CD4-positive, alpha-beta T cell (primary cell): ENCODE measurements at regions not wholly inside any gene's neighbourhood (a gene's known extent, or its start where the extent isn't known, plus 50 kb on each side); places are given as distances from the start of the nearest gene placed in this dataset.

Experiments
- ATAC-seq: fragments of 200-7000 bp; cut with Tn5 transposase; one replicate; pipeline ENCODE4 v1.10.0; 2022; ENCODE audit warnings: mild to moderate bottlenecking; ENCODE audit not compliant: poor library complexity
- CTCF ChIA-PET: fragments of 350-600 bp; sonication (Branson Sonifier 250); formaldehyde crosslinking; loops from one replicate; lab custom pipeline; 2021; ENCODE audit warnings: antibody characterized with exemption, inconsistent platforms; lab: Charles Lee
- POLR2A ChIA-PET: fragments of 350-600 bp; sonication (Branson Sonifier 250); formaldehyde crosslinking; loops from one replicate; lab custom pipeline; 2021; ENCODE audit warnings: antibody characterized with exemption, inconsistent platforms; lab: Charles Lee
- DNase-seq, 14 experiments: peaks; one replicate each; pipeline ENCODE4 v3.0.0-alpha.2; 2013 to 2020; ENCODE audit warnings: mixed read lengths in 2 of 14
- H3K27ac ChIP-seq, 2 donors: one replicate each; pipeline versions ENCODE4 v1.5.1 to v1.7.0; 2013; ENCODE audit warnings: low read length in 2 of 2, low read depth in 1 of 2, mild to moderate bottlenecking in 1 of 2
- H3K27me3 ChIP-seq, 2 experiments: 1 replicate in 1 of 2; 2 replicates in 1 of 2; pipeline versions ENCODE4 v1.6.1 to v1.7.0; 2013; ENCODE audit warnings: low read length in 2 of 2, control low read depth in 1 of 2, mild to moderate bottlenecking in 1 of 2, moderate library complexity in 1 of 2; ENCODE audit not compliant: insufficient read depth in 2 of 2, control insufficient read depth in 1 of 2
- H3K36me3 ChIP-seq: one replicate; pipeline ENCODE4 v1.6.1; 2013; ENCODE audit warnings: low read length, control low read depth; ENCODE audit not compliant: insufficient read depth
- H3K4me1 ChIP-seq: one replicate; pipeline ENCODE4 v1.6.1; 2013; ENCODE audit warnings: low read length, control low read depth; ENCODE audit not compliant: insufficient read depth
- H3K4me3 ChIP-seq: one replicate; pipeline ENCODE4 v1.5.1; 2013; ENCODE audit warnings: mild to moderate bottlenecking, low read length, moderate library complexity
- H3K9me3 ChIP-seq, 2 experiments: 1 replicate in 1 of 2; 2 replicates in 1 of 2; pipeline versions ENCODE4 v1.6.1 to v1.7.0; 2013; ENCODE audit warnings: low read length in 2 of 2, mild to moderate bottlenecking in 2 of 2, control low read depth in 1 of 2, moderate library complexity in 1 of 2; ENCODE audit not compliant: control insufficient read depth in 1 of 2, insufficient read depth in 1 of 2
- H3K27ac Mint-ChIP-seq: one replicate; pipeline ENCODE4 v1.8.0; 2020; ENCODE audit warnings: mixed read lengths
- H3K27me3 Mint-ChIP-seq: one replicate; pipeline ENCODE4 v1.8.0; 2021; ENCODE audit warnings: mixed read lengths
- H3K36me3 Mint-ChIP-seq: one replicate; pipeline ENCODE4 v1.8.0; 2021; ENCODE audit warnings: low read depth, mixed read lengths
- H3K4me1 Mint-ChIP-seq: one replicate; pipeline ENCODE4 v1.8.0; 2021; ENCODE audit warnings: low read depth, mixed read lengths
- H3K4me3 Mint-ChIP-seq: one replicate; pipeline ENCODE4 v1.8.0; 2020; ENCODE audit warnings: mild to moderate bottlenecking, mixed read lengths
- H3K9me3 Mint-ChIP-seq: one replicate; pipeline ENCODE4 v1.8.0; 2020; ENCODE audit warnings: mixed read lengths
- CTCF ChIP-seq: fragments of 200-600 bp; IDR thresholded peaks from one replicate; pipeline ENCODE4 v1.8.0; 2022; ENCODE audit warnings: antibody characterized with exemption, mild to moderate bottlenecking
- intact Hi-C, 2 experiments: fragments of 100-400 bp; cut with DNase I in 1 of 2; cut with micrococcal nuclease in 1 of 2; formaldehyde crosslinking; loops; one replicate each; pipeline versions ENCODE4 v1.15.1 to v1.9.0; 2023 to 2025; cut with DNase I, micrococcal nuclease

DNA sequence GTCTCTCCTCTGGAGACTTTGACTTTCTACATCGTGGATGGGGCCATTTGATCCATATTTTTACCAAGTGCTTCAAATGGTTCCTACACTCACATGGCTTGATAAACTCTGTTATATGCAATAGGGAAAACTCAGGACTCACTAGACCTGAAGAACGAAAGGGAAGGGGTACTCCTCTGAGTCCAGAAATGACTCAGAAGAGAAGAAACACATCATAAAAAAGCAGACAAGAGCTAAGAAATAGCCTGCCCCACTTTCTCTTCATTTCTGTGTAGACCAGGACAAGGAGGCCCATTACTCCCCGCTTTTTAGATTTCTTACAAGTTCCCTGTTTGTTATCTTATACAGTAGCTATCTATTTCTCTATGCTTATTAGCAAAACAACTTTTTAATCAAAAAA is 369.8 kb upstream of the ARID1B start:
- Histone ChIP-seq H3K36me3 (no peaks in the 10 kb centered on the region), H3K27me3 (no peaks in the 10 kb centered on the region), H3K4me1 (no peaks in the 10 kb centered on the region), H3K27ac (no peak overlapping the region), H3K9me3 (peaks cover 0 to under 1% of the 10 kb centered on the region in 2 experiments), H3K4me3 (no peak overlapping the region)
- Mint-ChIP-seq H3K27ac (no peak overlapping the region), H3K9me3 (no peaks in the 10 kb centered on the region), H3K36me3 (no peaks in the 10 kb centered on the region), H3K4me3 (no peak overlapping the region), H3K4me1 (no peaks in the 10 kb centered on the region), H3K27me3 (no peaks in the 10 kb centered on the region)
- TF ChIP-seq CTCF: no peak
- POLR2A ChIA-PET: no interaction called here
- CTCF ChIA-PET: no interaction called here
- intact Hi-C loops: no loop called here
- DNase-seq: no peak
- no peak for ATAC-seq

- Mint-ChIP-seq H3K27me3 (no peaks in the 10 kb centered on the region), H3K4me1 (no peaks in the 10 kb centered on the region), H3K9me3 (no peaks in the 10 kb centered on the region), H3K4me3 (no peak overlapping the region), H3K27ac (no peak overlapping the region), H3K36me3 (no peaks in the 10 kb centered on the region)
- CTCF ChIA-PET: no interaction called here
- TF ChIP-seq CTCF: no peak
- Histone ChIP-seq H3K4me3 (no peak overlapping the region), H3K4me1 (no peaks in the 10 kb centered on the region), H3K27ac (no peak overlapping the region), H3K27me3 (no peaks in the 10 kb centered on the region), H3K36me3 (no peaks in the 10 kb centered on the region), H3K9me3 (no peaks in the 10 kb centered on the region)
- ATAC-seq (no peak), DNase-seq (no peak)
- intact Hi-C loops: no loop called here
- POLR2A ChIA-PET: interaction anchor here (3.1 kb wide), 1 partner anchor 11 kb away, joined by 16 read pairs; no protein-coding TSS in a partner anchor
Measured at GRCh38 chr6:156406688-156407087, 370.5 kb upstream of the ARID1B start.

GRCh38 chr6:156406099-156406498 is 371.1 kb upstream of the ARID1B start:
- no peaks in the 10 kb centered on the region for H3K36me3 ChIP-seq
- no peaks in the 10 kb centered on the region for H3K27me3 ChIP-seq
- no peak overlapping the region for H3K27ac ChIP-seq
- no peaks in the 10 kb centered on the region for H3K9me3 Mint-ChIP-seq
- no peaks in the 10 kb centered on the region for H3K4me1 ChIP-seq
- POLR2A ChIA-PET: interaction anchor here (3.1 kb wide), 1 partner anchor 10 kb away, joined by 16 read pairs; no protein-coding TSS in a partner anchor
- DNase-seq: no peak
- TF ChIP-seq CTCF: no peak
- peaks cover 4% of the 10 kb centered on the region for H3K4me1 Mint-ChIP-seq
- CTCF ChIA-PET: no interaction called here
- intact Hi-C loops: no loop called here
- ATAC-seq: no peak
- H3K4me3 ChIP-seq: no peak overlapping the region
- no peak overlapping the region for H3K27ac Mint-ChIP-seq
- H3K9me3 ChIP-seq: no peaks in the 10 kb centered on the region
- H3K4me3 Mint-ChIP-seq: no peak overlapping the region
- no peaks in the 10 kb centered on the region for H3K27me3 Mint-ChIP-seq
- H3K36me3 Mint-ChIP-seq: no peaks in the 10 kb centered on the region
